ENCODE measurements at regions not wholly inside any gene's neighbourhood (a gene's known extent, or its start where the extent isn't known, plus 50 kb on each side); places are given as distances from the start of the nearest gene placed in this dataset.
"Not testable (repeated sequence)": the region's sequence is repeated elsewhere in the genome, so short reads cannot be mapped to it uniquely, and the experiment has no call there.

DNA sequence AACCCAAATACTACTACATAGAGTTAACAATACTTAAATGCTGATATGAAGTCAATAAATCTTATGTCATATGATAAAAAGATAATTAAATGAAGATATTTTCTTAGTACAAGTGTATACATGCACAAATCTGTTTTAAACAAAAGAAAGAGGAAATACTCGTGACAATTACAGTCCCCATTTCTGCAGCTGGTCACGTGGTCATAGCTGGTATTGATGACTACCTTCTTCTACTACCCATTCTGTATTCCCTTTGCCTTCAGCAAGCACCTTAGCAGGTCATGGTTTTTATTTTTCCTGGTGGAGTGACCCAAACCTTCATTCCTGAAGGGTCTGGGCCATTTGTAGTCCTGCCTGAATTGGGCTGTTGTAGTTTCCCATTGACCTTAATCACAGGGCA is 147.4 kb downstream of the TMEM182 start:
- WGBS, 2 experiments: 80% methylated on average over 2 of the region's 2 CpGs; no CpG with 5 or more reads in 1 of the 2 experiments
- not testable (repeated sequence) for H3K9me3 ChIP-seq (ENCODE audit: control insufficient read depth, low read length); H3K36me3 ChIP-seq (ENCODE audit: control insufficient read depth, insufficient read depth, low read length); H3K27ac ChIP-seq (ENCODE audit: insufficient read depth, low read depth, low read length, poor library complexity, severe bottlenecking); H3K27me3 ChIP-seq (ENCODE audit: control insufficient read depth, insufficient read depth, low read length, poor library complexity, severe bottlenecking); H3K4me1 ChIP-seq (ENCODE audit: control insufficient read depth, insufficient read depth, low read length); H3K4me3 ChIP-seq (ENCODE audit: insufficient read depth, low read depth, low read length)

GRCh38 chr2:102910724-102911123 is 148.9 kb downstream of the TMEM182 start:
- Histone ChIP-seq H3K36me3 (ENCODE audit: control insufficient read depth, insufficient read depth, low read length) (no peaks in the 10 kb centered on the region), H3K4me1 (ENCODE audit: control insufficient read depth, insufficient read depth, low read length) (no peaks in the 10 kb centered on the region), H3K9me3 (ENCODE audit: control insufficient read depth, low read length) (peaks cover 2% of the 10 kb centered on the region), H3K4me3 (ENCODE audit: insufficient read depth, low read depth, low read length) (no peak overlapping the region), H3K27ac (ENCODE audit: insufficient read depth, low read depth, low read length, poor library complexity, severe bottlenecking) (no peak overlapping the region), H3K27me3 (ENCODE audit: control insufficient read depth, insufficient read depth, low read length, poor library complexity, severe bottlenecking) (no peaks in the 10 kb centered on the region)
- 92 to 94% methylated on average over 6 of the region's 6 CpGs for WGBS, 2 experiments

DNA sequence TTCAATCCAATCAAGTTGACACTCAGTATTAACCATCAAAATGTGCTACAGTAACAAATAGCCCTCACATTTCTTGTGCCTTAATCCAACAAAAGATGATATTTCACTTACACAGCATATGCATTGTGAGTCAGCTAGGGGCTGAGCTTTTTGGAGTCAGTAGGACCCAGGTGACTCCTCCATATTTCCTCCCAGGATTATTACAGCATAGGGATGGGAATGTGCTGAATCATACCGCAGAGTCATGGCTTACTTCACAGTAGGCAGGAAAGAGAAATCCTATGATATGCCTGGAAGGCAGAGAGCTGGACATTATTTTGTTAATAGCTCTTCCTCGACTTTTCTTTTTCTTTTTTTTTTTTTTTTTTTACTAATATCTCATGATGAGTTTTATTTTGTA is 153.3 kb downstream of the TMEM182 start:
- Histone ChIP-seq H3K4me3 (ENCODE audit: insufficient read depth, low read depth, low read length) (no peak overlapping the region), H3K27me3 (ENCODE audit: control insufficient read depth, insufficient read depth, low read length, poor library complexity, severe bottlenecking) (no peaks in the 10 kb centered on the region), H3K9me3 (ENCODE audit: control insufficient read depth, low read length) (peaks cover 6% of the 10 kb centered on the region), H3K27ac (ENCODE audit: insufficient read depth, low read depth, low read length, poor library complexity, severe bottlenecking) (no peak overlapping the region), H3K4me1 (ENCODE audit: control insufficient read depth, insufficient read depth, low read length) (no peaks in the 10 kb centered on the region), H3K36me3 (ENCODE audit: control insufficient read depth, insufficient read depth, low read length) (no peaks in the 10 kb centered on the region)
- 80 to 100% methylated on average over 1 of the region's 2 CpGs for WGBS, 2 experiments

GRCh38 chr2:102922321-102922720 is 160.5 kb downstream of the TMEM182 start:
- no peaks in the 10 kb centered on the region for H3K27me3 ChIP-seq (ENCODE audit: control insufficient read depth, insufficient read depth, low read length, poor library complexity, severe bottlenecking)
- H3K27ac ChIP-seq (ENCODE audit: insufficient read depth, low read depth, low read length, poor library complexity, severe bottlenecking): no peak overlapping the region
- H3K4me3 ChIP-seq (ENCODE audit: insufficient read depth, low read depth, low read length): no peak overlapping the region
- H3K4me1 ChIP-seq (ENCODE audit: control insufficient read depth, insufficient read depth, low read length): peaks cover 9% of the 10 kb centered on the region
- no peaks in the 10 kb centered on the region for H3K9me3 ChIP-seq (ENCODE audit: control insufficient read depth, low read length)
- 68 to 70% methylated on average over 4 of the region's 4 CpGs for WGBS, 2 experiments
- H3K36me3 ChIP-seq (ENCODE audit: control insufficient read depth, insufficient read depth, low read length): no peaks in the 10 kb centered on the region

DNA sequence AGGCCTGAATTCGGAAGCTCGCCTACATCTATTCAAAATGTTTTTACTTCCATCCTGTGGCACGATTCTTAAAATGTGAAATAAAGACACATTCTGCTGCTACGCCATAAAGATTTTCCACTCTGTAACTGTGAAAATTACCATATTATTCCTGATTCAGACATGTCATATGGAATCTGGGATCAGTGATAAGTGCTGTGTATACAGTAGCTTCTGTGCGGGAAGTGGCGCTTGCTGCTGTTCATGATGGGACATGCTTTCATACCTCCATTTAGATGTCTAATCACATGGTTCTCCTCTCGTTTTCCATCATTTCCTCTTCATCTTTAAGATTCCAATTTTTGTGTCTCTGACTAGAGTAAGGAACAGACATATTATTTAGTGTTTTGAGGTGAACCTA is 163.2 kb downstream of the TMEM182 start:
- WGBS, 2 experiments: 95% methylated on average over 7 of the region's 7 CpGs
- Histone ChIP-seq H3K27ac (ENCODE audit: insufficient read depth, low read depth, low read length, poor library complexity, severe bottlenecking) (no peak overlapping the region), H3K4me3 (ENCODE audit: insufficient read depth, low read depth, low read length) (no peak overlapping the region)

DNA sequence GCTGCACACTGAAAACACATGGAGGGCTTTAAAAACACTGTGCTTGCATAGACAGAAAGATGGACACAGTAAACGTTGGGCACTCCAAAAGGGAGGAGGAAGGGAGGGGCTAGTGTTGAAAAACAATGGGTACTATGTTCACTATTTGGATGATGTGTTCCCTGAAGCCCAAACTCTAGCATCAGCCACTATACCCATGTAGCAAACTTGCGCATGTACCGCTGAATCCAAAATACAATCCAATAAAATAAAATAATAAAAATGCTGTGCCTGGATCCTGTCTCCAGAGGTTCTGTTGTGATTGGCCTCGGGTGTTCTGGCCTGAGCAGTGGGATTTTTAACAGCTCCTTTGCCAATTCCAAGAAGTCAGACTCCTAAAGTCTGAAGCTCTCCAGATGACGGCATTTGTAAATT is 166.0 kb downstream of the TMEM182 start:
- Histone ChIP-seq H3K36me3 (ENCODE audit: control insufficient read depth, insufficient read depth, low read length) (no peaks in the 10 kb centered on the region), H3K9me3 (ENCODE audit: control insufficient read depth, low read length) (no peaks in the 10 kb centered on the region), H3K4me1 (ENCODE audit: control insufficient read depth, insufficient read depth, low read length) (peaks cover 10% of the 10 kb centered on the region), H3K27ac (ENCODE audit: insufficient read depth, low read depth, low read length, poor library complexity, severe bottlenecking) (no peak overlapping the region), H3K27me3 (ENCODE audit: control insufficient read depth, insufficient read depth, low read length, poor library complexity, severe bottlenecking) (no peaks in the 10 kb centered on the region), H3K4me3 (ENCODE audit: insufficient read depth, low read depth, low read length) (no peak overlapping the region)
- 88 to 92% methylated on average over 5 of the region's 5 CpGs for WGBS, 2 experiments

More for the DNA sequence above, 163.2 kb downstream of the TMEM182 start:
- Histone ChIP-seq H3K27me3 (ENCODE audit: control insufficient read depth, insufficient read depth, low read length, poor library complexity, severe bottlenecking) (no peaks in the 10 kb centered on the region), H3K4me1 (ENCODE audit: control insufficient read depth, insufficient read depth, low read length) (peaks cover 20% of the 10 kb centered on the region), H3K36me3 (ENCODE audit: control insufficient read depth, insufficient read depth, low read length) (no peaks in the 10 kb centered on the region), H3K9me3 (ENCODE audit: control insufficient read depth, low read length) (no peaks in the 10 kb centered on the region)

- no peak overlapping the region for H3K4me3 ChIP-seq (ENCODE audit: insufficient read depth, low read depth, low read length)
- no peak overlapping the region for H3K27ac ChIP-seq (ENCODE audit: insufficient read depth, low read depth, low read length, poor library complexity, severe bottlenecking)
- WGBS, 2 experiments: 25 to 26% methylated on average over 2 of the region's 2 CpGs
- no peaks in the 10 kb centered on the region for H3K36me3 ChIP-seq (ENCODE audit: control insufficient read depth, insufficient read depth, low read length)
- H3K9me3 ChIP-seq (ENCODE audit: control insufficient read depth, low read length): no peaks in the 10 kb centered on the region
- H3K4me1 ChIP-seq (ENCODE audit: control insufficient read depth, insufficient read depth, low read length): peaks cover 10% of the 10 kb centered on the region
- no peaks in the 10 kb centered on the region for H3K27me3 ChIP-seq (ENCODE audit: control insufficient read depth, insufficient read depth, low read length, poor library complexity, severe bottlenecking)
These were observed 167.9 kb downstream of the TMEM182 start for GRCh38 chr2:102929721-102930120.

DNA sequence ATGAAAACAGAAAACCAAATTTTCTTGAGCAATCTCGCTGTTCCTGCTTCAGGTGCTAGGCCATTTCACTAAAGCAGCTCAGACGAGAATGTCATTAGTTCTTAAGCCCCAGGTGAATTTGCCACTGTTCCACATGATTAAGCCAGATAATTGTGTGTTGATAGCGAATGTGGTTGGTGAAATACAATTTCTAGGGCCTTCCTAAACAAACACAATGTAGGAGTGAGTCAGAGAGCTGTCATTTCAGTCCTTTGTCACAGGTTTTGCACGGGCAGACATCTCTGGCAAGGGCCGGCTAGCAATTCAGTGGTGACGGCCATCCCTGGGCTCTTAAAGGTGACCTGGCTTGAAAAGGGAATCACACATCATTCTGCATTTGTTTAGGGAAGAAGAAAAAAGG is 170.7 kb downstream of the TMEM182 start:
- Histone ChIP-seq H3K4me3 (ENCODE audit: insufficient read depth, low read depth, low read length) (no peak overlapping the region), H3K27me3 (ENCODE audit: control insufficient read depth, insufficient read depth, low read length, poor library complexity, severe bottlenecking) (no peaks in the 10 kb centered on the region), H3K4me1 (ENCODE audit: control insufficient read depth, insufficient read depth, low read length) (peaks cover 10% of the 10 kb centered on the region), H3K36me3 (ENCODE audit: control insufficient read depth, insufficient read depth, low read length) (no peaks in the 10 kb centered on the region), H3K27ac (ENCODE audit: insufficient read depth, low read depth, low read length, poor library complexity, severe bottlenecking) (no peak overlapping the region), H3K9me3 (ENCODE audit: control insufficient read depth, low read length) (no peaks in the 10 kb centered on the region)
- 83 to 85% methylated on average over 6 of the region's 6 CpGs for WGBS, 2 experiments

GRCh38 chr2:102939207-102939606 is 177.4 kb downstream of the TMEM182 start:
- H3K27me3 ChIP-seq (ENCODE audit: control insufficient read depth, insufficient read depth, low read length, poor library complexity, severe bottlenecking): no peaks in the 10 kb centered on the region
- no CpG with 5 or more reads among the region's 1 CpG for WGBS, 2 experiments
- H3K4me1 ChIP-seq (ENCODE audit: control insufficient read depth, insufficient read depth, low read length): peaks cover 3% of the 10 kb centered on the region
- H3K4me3 ChIP-seq (ENCODE audit: insufficient read depth, low read depth, low read length): no peak overlapping the region
- no peaks in the 10 kb centered on the region for H3K36me3 ChIP-seq (ENCODE audit: control insufficient read depth, insufficient read depth, low read length)
- H3K27ac ChIP-seq (ENCODE audit: insufficient read depth, low read depth, low read length, poor library complexity, severe bottlenecking): no peak overlapping the region
- H3K9me3 ChIP-seq (ENCODE audit: control insufficient read depth, low read length): no peaks in the 10 kb centered on the region

DNA sequence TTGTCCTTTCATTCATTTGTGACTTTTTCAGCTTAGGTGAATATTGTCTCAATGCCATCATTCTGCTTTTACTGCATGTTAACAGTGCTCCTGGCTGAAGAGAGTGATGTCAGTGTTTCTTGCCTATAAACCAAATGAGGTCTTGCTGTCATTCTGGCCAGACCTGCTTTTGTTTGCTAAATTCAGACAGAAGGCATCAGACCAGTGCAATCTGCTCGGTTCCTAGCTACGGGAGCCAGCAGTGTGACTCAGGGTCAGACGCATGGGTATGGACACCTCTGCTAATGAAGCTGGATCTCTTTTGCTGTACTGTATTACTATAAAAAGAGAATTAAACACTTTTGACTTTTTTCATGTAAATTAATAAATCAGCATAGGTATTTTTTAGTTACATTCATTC is 178.9 kb downstream of the TMEM182 start:
- H3K4me3 ChIP-seq (ENCODE audit: insufficient read depth, low read depth, low read length): no peak overlapping the region
- H3K9me3 ChIP-seq (ENCODE audit: control insufficient read depth, low read length): no peaks in the 10 kb centered on the region
- H3K36me3 ChIP-seq (ENCODE audit: control insufficient read depth, insufficient read depth, low read length): no peaks in the 10 kb centered on the region
- WGBS, 2 experiments: 83 to 91% methylated on average over 3 of the region's 3 CpGs
- H3K27me3 ChIP-seq (ENCODE audit: control insufficient read depth, insufficient read depth, low read length, poor library complexity, severe bottlenecking): no peaks in the 10 kb centered on the region
- peaks cover 3% of the 10 kb centered on the region for H3K4me1 ChIP-seq (ENCODE audit: control insufficient read depth, insufficient read depth, low read length)
- H3K27ac ChIP-seq (ENCODE audit: insufficient read depth, low read depth, low read length, poor library complexity, severe bottlenecking): no peak overlapping the region

DNA sequence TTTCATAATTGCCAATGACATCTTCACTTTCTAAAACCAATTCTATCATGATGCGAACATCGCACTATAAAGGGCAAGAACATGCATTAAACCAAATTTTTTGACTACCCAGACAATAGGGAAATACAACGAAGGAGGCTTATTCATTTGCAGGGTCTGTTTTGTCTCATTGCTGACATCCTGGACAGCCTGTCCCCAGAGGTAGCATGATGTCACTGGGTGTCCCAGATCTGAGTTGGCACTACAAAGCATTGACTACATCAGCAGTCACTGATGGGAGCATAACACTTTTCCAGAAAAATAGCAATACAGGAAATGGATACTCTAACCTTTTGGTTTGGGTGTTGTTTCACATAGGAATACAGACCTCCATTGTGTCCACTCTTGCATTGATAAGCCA is 180.3 kb downstream of the TMEM182 start:
- Histone ChIP-seq H3K4me3 (ENCODE audit: insufficient read depth, low read depth, low read length) (no peak overlapping the region), H3K9me3 (ENCODE audit: control insufficient read depth, low read length) (no peaks in the 10 kb centered on the region), H3K27me3 (ENCODE audit: control insufficient read depth, insufficient read depth, low read length, poor library complexity, severe bottlenecking) (no peaks in the 10 kb centered on the region), H3K36me3 (ENCODE audit: control insufficient read depth, insufficient read depth, low read length) (no peaks in the 10 kb centered on the region), H3K27ac (ENCODE audit: insufficient read depth, low read depth, low read length, poor library complexity, severe bottlenecking) (no peak overlapping the region), H3K4me1 (ENCODE audit: control insufficient read depth, insufficient read depth, low read length) (peaks cover 3% of the 10 kb centered on the region)
- 94 to 95% methylated on average over 3 of the region's 3 CpGs for WGBS, 2 experiments
